AG04450 (cell line): ENCODE measurements at regions not wholly inside any gene's neighbourhood (a gene's known extent, or its start where the extent isn't known, plus 50 kb on each side); places are given as distances from the start of the nearest gene placed in this dataset.

Experiments used
- CTCF ChIA-PET: fragments of 300-600, 350-600 bp; formaldehyde crosslinking; extraction: SDS; loops from one replicate; lab custom pipeline; 2022; ENCODE audit warnings: antibody characterized with exemption, inconsistent platforms; lab: Charles Lee
- POLR2A ChIA-PET: fragments of 350-600 bp; formaldehyde crosslinking; extraction: SDS; loops from one replicate; lab custom pipeline; 2021; ENCODE audit warnings: antibody characterized with exemption, inconsistent platforms; lab: Yijun Ruan, JAX
- DNase-seq: peaks from one replicate; pipeline ENCODE4 v3.0.0-alpha.2; 2011; ENCODE audit warnings: low read depth, low spot score
- H3K27ac ChIP-seq: one replicate; pipeline ENCODE4 v1.5.1; 2012; ENCODE audit warnings: low read depth, low read length, control low read depth
- H3K27me3 ChIP-seq: one replicate; pipeline ENCODE4 v1.6.0; 2012; ENCODE audit warnings: low read length; ENCODE audit not compliant: control insufficient read depth, insufficient read depth
- H3K4me3 ChIP-seq: 2 replicates; pipeline ENCODE4 v1.5.1; 2011; ENCODE audit warnings: mild to moderate bottlenecking, low read depth, low read length, control low read depth
- H3K9me3 ChIP-seq: 2 replicates; pipeline ENCODE4 v1.5.1; 2012; ENCODE audit warnings: low read length; ENCODE audit not compliant: control insufficient read depth, insufficient read depth
- TF ChIP-seq, protein P1 (sequence below): IDR thresholded peaks from 2 replicates; pipeline ENCODE4 v1.5.1; 2011; ENCODE audit warnings: low read depth, low read length, control low read depth, inconsistent platforms

DNA sequence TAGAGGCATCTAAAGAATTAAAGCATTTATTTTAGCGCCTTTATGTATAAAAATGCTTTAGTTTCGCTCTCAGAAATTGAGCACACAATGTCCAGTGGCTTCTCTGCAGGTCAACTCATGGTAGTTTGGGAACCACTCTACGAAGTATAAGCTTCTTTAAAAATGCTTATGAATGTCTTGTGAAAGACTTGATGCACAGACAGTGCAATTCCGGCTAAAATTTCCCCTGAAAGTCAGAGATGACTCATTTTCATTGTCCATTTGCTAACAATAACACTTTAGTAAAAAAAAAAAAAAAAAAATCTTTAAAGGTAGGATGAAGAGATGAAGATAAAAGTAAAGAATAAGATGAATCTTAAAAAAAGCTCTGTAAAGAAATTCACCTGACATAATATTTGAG, 117.2 kb downstream of the PDHA2 start:
- Histone ChIP-seq H3K27me3 (no peaks in the 10 kb centered on the region), H3K27ac (no peak overlapping the region), H3K9me3 (no peaks in the 10 kb centered on the region), H3K4me3 (no peak overlapping the region)
- no peak for DNase-seq
- CTCF ChIA-PET, result no interaction called here
- POLR2A ChIA-PET, result no interaction called here
- TF ChIP-seq, protein P1, sequence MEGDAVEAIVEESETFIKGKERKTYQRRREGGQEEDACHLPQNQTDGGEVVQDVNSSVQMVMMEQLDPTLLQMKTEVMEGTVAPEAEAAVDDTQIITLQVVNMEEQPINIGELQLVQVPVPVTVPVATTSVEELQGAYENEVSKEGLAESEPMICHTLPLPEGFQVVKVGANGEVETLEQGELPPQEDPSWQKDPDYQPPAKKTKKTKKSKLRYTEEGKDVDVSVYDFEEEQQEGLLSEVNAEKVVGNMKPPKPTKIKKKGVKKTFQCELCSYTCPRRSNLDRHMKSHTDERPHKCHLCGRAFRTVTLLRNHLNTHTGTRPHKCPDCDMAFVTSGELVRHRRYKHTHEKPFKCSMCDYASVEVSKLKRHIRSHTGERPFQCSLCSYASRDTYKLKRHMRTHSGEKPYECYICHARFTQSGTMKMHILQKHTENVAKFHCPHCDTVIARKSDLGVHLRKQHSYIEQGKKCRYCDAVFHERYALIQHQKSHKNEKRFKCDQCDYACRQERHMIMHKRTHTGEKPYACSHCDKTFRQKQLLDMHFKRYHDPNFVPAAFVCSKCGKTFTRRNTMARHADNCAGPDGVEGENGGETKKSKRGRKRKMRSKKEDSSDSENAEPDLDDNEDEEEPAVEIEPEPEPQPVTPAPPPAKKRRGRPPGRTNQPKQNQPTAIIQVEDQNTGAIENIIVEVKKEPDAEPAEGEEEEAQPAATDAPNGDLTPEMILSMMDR, result no peak

DNA sequence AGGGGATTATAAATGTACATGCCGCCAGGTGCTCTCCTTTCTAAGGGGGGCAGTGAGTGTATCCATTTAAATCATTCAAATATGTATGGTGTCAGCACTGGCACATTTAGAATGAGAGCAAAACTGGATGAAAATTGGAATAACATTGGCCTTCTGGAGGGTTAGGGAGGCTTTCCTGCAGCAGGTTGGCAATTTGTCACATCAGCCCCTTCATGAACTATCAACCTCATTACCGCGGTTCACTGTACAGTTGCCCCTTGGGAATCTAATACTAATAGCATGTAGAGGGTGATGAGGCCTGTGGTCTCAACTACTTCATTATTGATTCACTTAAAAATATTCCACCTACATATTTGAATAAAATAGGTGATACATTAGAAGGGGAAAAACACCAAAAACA, 117.9 kb downstream of the PDHA2 start:
- DNase-seq, result no peak
- H3K27me3 ChIP-seq, result no peaks in the 10 kb centered on the region
- TF ChIP-seq, protein P1, result no peak
- POLR2A ChIA-PET, result no interaction called here
- CTCF ChIA-PET, result no interaction called here
- no peaks in the 10 kb centered on the region for H3K9me3 ChIP-seq
- no peak overlapping the region for H3K27ac ChIP-seq
- no peak overlapping the region for H3K4me3 ChIP-seq

DNA sequence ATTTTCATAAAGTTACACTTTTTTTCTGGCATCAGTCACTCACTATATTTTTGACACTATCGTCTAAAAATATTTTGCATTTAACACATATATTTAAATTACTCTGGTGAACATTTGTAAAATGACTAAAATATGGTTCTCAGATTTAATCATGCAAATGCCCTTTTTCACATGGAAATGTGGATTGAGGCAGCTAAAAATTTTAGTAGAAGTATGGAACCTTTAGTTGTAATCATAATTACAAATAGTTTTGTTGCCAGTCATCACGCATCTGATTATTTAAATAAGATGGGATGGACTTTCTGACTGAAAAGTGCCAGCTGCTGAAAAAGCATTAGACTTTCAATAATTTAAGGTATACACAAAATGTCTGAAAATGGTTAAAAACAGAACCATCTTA, 119.3 kb downstream of the PDHA2 start:
- no peaks in the 10 kb centered on the region for H3K9me3 ChIP-seq
- no peak overlapping the region for H3K4me3 ChIP-seq
- ChIA-PET POLR2A (no interaction called here), CTCF (no interaction called here)
- no peak overlapping the region for H3K27ac ChIP-seq
- H3K27me3 ChIP-seq, result no peaks in the 10 kb centered on the region
- TF ChIP-seq, protein P1, result no peak
- DNase-seq, result no peak

DNA sequence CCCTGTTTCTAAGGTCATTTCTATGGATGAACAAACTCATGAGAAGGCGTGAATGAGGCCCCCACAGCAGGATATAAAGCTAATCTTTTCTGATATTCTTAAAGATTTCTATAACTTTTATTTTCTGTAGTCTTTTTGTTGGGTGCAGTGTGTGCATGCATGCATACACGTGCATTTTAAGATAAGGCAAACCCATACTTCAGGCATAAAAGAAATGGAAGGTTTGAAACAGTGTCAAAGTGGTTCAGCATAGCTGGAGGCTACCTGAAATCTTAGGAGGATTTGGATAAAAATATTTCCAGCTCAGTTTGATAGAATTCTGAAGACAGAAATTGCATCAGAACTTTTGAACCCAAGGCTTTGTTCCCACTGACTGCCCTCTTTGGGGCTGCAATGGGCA, 119.7 kb downstream of the PDHA2 start:
- no peak overlapping the region for H3K27ac ChIP-seq
- DNase-seq, result no peak
- TF ChIP-seq, protein P1, result no peak
- ChIA-PET CTCF (no interaction called here), POLR2A (no interaction called here)
- no peaks in the 10 kb centered on the region for H3K9me3 ChIP-seq
- no peaks in the 10 kb centered on the region for H3K27me3 ChIP-seq
- H3K4me3 ChIP-seq, result no peak overlapping the region

DNA sequence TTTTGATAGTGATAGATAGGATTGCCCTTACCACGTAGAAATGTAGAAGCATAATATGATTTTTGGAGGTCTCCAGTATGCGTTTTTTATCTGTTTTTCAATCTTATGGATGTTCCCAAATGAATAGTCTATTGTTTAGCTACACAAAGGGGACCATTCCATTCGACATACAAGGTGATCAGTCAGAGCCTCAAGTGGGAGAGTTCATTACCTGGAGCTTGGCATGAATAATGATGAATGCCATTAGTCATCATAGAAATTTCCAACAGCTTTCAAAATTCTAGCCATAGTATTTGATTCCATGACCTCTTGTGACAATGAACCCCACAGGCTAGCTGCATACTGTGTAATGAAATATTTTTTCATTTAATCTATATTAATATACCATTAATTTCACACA, 123.6 kb downstream of the PDHA2 start:
- TF ChIP-seq, protein P1, result no peak
- Histone ChIP-seq H3K9me3 (no peaks in the 10 kb centered on the region), H3K27me3 (no peaks in the 10 kb centered on the region), H3K27ac (no peak overlapping the region), H3K4me3 (no peak overlapping the region)
- DNase-seq, result no peak
- ChIA-PET POLR2A (no interaction called here), CTCF (no interaction called here)
